DND-41 (cell line): ENCODE measurements at regions not wholly inside any gene's neighbourhood (a gene's known extent, or its start where the extent isn't known, plus 50 kb on each side); places are given as distances from the start of the nearest gene placed in this dataset.
"Not testable (repeated sequence)": the region's sequence is repeated elsewhere in the genome, so short reads cannot be mapped to it uniquely, and the experiment has no call there.

ENCODE experiments used
- ATAC-seq: fragments of 200-7000 bp; cut with Tn5 transposase; 3 replicates; pipeline ENCODE4 v1.9.1; 2021; ENCODE audit warnings: low read depth; ENCODE audit not compliant: insufficient read depth
- DNase-seq: peaks from one replicate; pipeline ENCODE4 v3.0.0-alpha.2; 2020
- H2AFZ ChIP-seq: 2 replicates; pipeline ENCODE4 v1.6.0; 2012; ENCODE audit warnings: low read depth, low read length
- H3K27ac ChIP-seq: 2 replicates; pipeline ENCODE4 v1.5.1; 2012; ENCODE audit warnings: low read length, inconsistent platforms
- H3K27me3 ChIP-seq: fragments of 200-600 bp; sonication (generic); 2 replicates; pipeline ENCODE4 v1.6.0; 2012; ENCODE audit warnings: low read length, mild to moderate bottlenecking, inconsistent platforms; ENCODE audit not compliant: insufficient read depth, poor library complexity
- H3K36me3 ChIP-seq: 2 replicates; pipeline ENCODE4 v1.5.1; 2012; ENCODE audit warnings: low read length, inconsistent platforms; ENCODE audit not compliant: insufficient read depth
- H3K4me1 ChIP-seq: 2 replicates; pipeline ENCODE4 v1.5.1; 2012; ENCODE audit warnings: mild to moderate bottlenecking, low read length; ENCODE audit not compliant: insufficient read depth
- H3K4me2 ChIP-seq: 2 replicates; pipeline ENCODE4 v1.6.0; 2012; ENCODE audit warnings: mild to moderate bottlenecking, moderate library complexity, low read length, inconsistent platforms; ENCODE audit not compliant: insufficient read depth
- H3K4me3 ChIP-seq, 2 experiments: fragments of 200-600 bp in 1 of 2; shearing (Covaris generic) in 1 of 2; 2 replicates each; pipeline ENCODE4 v1.5.1; 2012 to 2016; ENCODE audit warnings: inconsistent platforms in 2 of 2, low read length in 2 of 2, mild to moderate bottlenecking in 2 of 2, low read depth in 1 of 2, moderate library complexity in 1 of 2
- H3K79me2 ChIP-seq: 2 replicates; pipeline ENCODE4 v1.6.0; 2012; ENCODE audit warnings: low read length, inconsistent platforms; ENCODE audit not compliant: insufficient read depth
- H3K9ac ChIP-seq: 2 replicates; pipeline ENCODE4 v1.6.0; 2012; ENCODE audit warnings: low read depth, mild to moderate bottlenecking, inconsistent platforms, low read length, moderate library complexity
- H3K9me3 ChIP-seq: 2 replicates; pipeline ENCODE4 v1.5.1; 2012; ENCODE audit warnings: low read length, moderate library complexity, mild to moderate bottlenecking, inconsistent platforms; ENCODE audit not compliant: insufficient read depth, severe bottlenecking
- H4K20me1 ChIP-seq: 2 replicates; pipeline ENCODE4 v1.6.0; 2012; ENCODE audit warnings: low read length; ENCODE audit not compliant: insufficient read depth
- EZH2 ChIP-seq: IDR thresholded peaks from 3 replicates; pipeline ENCODE4 v1.6.1; 2012; ENCODE audit warnings: borderline replicate concordance, low read depth, mild to moderate bottlenecking, moderate library complexity, low read length, inconsistent platforms; ENCODE audit not compliant: severe bottlenecking
- TF ChIP-seq, protein P1 (sequence below): IDR thresholded peaks from 2 replicates; pipeline ENCODE4 v1.5.1; 2012; ENCODE audit warnings: borderline replicate concordance, low read length, moderate library complexity, mild to moderate bottlenecking; ENCODE audit not compliant: poor library complexity, severe bottlenecking; ENCODE audit errors: extremely low read depth

- Histone ChIP-seq H3K4me2 (no peak overlapping the region), H3K27ac (no peak overlapping the region), H3K4me1 (no peaks in the 10 kb centered on the region), H3K9ac (no peak overlapping the region), H3K9me3 (no peaks in the 10 kb centered on the region), H3K4me3 (no peak overlapping the region), H2AFZ (no peak overlapping the region), H4K20me1 (no peaks in the 10 kb centered on the region), H3K36me3 (no peaks in the 10 kb centered on the region), H3K27me3 (peaks cover 5% of the 10 kb centered on the region), H3K79me2 (no peaks in the 10 kb centered on the region)
- DNase-seq = no peak
- TF ChIP-seq, protein P1, sequence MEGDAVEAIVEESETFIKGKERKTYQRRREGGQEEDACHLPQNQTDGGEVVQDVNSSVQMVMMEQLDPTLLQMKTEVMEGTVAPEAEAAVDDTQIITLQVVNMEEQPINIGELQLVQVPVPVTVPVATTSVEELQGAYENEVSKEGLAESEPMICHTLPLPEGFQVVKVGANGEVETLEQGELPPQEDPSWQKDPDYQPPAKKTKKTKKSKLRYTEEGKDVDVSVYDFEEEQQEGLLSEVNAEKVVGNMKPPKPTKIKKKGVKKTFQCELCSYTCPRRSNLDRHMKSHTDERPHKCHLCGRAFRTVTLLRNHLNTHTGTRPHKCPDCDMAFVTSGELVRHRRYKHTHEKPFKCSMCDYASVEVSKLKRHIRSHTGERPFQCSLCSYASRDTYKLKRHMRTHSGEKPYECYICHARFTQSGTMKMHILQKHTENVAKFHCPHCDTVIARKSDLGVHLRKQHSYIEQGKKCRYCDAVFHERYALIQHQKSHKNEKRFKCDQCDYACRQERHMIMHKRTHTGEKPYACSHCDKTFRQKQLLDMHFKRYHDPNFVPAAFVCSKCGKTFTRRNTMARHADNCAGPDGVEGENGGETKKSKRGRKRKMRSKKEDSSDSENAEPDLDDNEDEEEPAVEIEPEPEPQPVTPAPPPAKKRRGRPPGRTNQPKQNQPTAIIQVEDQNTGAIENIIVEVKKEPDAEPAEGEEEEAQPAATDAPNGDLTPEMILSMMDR = no peak
- TF ChIP-seq EZH2 = no peak
- no peak for ATAC-seq
Observed at GRCh38 chr22:49340406-49340805, 487.3 kb downstream of the BRD1 start.

GRCh38 chr22:49336483-49336882, 491.2 kb downstream of the BRD1 start:
- H3K4me3 ChIP-seq, H3K4me1 ChIP-seq, H3K9ac ChIP-seq, H3K27ac ChIP-seq, H3K36me3 ChIP-seq, H3K4me2 ChIP-seq, H3K9me3 ChIP-seq, ATAC-seq, H2AFZ ChIP-seq, H4K20me1 ChIP-seq, H3K79me2 ChIP-seq, H3K27me3 ChIP-seq, DNase-seq: not testable (repeated sequence)

GRCh38 chr22:49334976-49335375, 492.7 kb downstream of the BRD1 start:
- Histone ChIP-seq H3K9me3 (no peaks in the 10 kb centered on the region), H2AFZ (no peak overlapping the region), H3K4me3 (no peak overlapping the region), H3K4me1 (no peaks in the 10 kb centered on the region), H3K4me2 (no peak overlapping the region), H3K36me3 (no peaks in the 10 kb centered on the region), H3K9ac (no peak overlapping the region), H3K27me3 (no peaks in the 10 kb centered on the region), H4K20me1 (0 out of 2 replicates have a peak, but pooled peaks cover 3% of the 10 kb centered on the region), H3K27ac (no peak overlapping the region), H3K79me2 (no peaks in the 10 kb centered on the region)
- DNase-seq (no peak), ATAC-seq (no peak)
- no peak for TF ChIP-seq EZH2
- TF ChIP-seq, protein P1 = no peak

DNA sequence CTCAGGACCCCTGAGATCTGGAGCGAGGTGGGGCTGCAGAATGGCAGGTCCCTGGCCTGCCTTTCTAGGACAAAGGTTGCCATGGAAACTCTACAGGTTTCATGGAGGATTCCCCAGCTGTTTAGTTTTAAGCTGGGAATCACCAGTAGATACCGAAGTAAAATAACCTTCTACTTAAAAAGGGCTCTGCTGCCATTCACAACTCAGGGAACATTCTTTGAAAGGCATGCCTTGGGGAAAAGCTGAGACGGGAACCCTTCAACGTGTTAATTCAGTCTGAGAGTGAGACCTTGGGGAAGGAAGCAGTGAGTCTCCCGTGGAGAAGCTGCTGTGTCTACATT, 493.3 kb downstream of the BRD1 start:
- no peak overlapping the region for H3K4me3 ChIP-seq
- DNase-seq = no peak
- ATAC-seq = no peak

More for the DNA sequence above, 493.3 kb downstream of the BRD1 start:
- Histone ChIP-seq H3K4me2 (no peak overlapping the region), H3K79me2 (no peaks in the 10 kb centered on the region), H3K4me1 (no peaks in the 10 kb centered on the region), H2AFZ (no peak overlapping the region), H3K36me3 (no peaks in the 10 kb centered on the region), H4K20me1 (0 out of 2 replicates have a peak, but pooled peaks cover 3% of the 10 kb centered on the region), H3K27me3 (no peaks in the 10 kb centered on the region), H3K9ac (no peak overlapping the region), H3K9me3 (no peaks in the 10 kb centered on the region), H3K27ac (no peak overlapping the region)
- no peak for TF ChIP-seq EZH2
- TF ChIP-seq, protein P1 = no peak
